HFF-Myc (cell line): ENCODE measurements at regions not wholly inside any gene's neighbourhood (a gene's known extent, or its start where the extent isn't known, plus 50 kb on each side); places are given as distances from the start of the nearest gene placed in this dataset.

ENCODE experiments used
- DNase-seq: peaks from one replicate; pipeline ENCODE4 v3.0.0-alpha.2; 2011; ENCODE audit warnings: low read depth; ENCODE audit errors: extremely low read depth
- H3K4me3 ChIP-seq: replicated peaks from 2 replicates; pipeline ENCODE4 v1.5.1; 2011; ENCODE audit warnings: low read depth, mild to moderate bottlenecking, control low read depth, low read length
- TF ChIP-seq, protein P1 (sequence below): IDR thresholded peaks from 2 replicates; pipeline ENCODE4 v1.5.1; 2012; ENCODE audit warnings: mild to moderate bottlenecking, low read depth, low read length, control low read depth; ENCODE audit errors: missing control alignments

- no peak overlapping the region for H3K4me3 ChIP-seq
- DNase-seq: no peak
- TF ChIP-seq, protein P1, sequence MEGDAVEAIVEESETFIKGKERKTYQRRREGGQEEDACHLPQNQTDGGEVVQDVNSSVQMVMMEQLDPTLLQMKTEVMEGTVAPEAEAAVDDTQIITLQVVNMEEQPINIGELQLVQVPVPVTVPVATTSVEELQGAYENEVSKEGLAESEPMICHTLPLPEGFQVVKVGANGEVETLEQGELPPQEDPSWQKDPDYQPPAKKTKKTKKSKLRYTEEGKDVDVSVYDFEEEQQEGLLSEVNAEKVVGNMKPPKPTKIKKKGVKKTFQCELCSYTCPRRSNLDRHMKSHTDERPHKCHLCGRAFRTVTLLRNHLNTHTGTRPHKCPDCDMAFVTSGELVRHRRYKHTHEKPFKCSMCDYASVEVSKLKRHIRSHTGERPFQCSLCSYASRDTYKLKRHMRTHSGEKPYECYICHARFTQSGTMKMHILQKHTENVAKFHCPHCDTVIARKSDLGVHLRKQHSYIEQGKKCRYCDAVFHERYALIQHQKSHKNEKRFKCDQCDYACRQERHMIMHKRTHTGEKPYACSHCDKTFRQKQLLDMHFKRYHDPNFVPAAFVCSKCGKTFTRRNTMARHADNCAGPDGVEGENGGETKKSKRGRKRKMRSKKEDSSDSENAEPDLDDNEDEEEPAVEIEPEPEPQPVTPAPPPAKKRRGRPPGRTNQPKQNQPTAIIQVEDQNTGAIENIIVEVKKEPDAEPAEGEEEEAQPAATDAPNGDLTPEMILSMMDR: no peak
Observed at GRCh38 chr1:172738389-172738788, 79.5 kb downstream of the FASLG start.

DNA sequence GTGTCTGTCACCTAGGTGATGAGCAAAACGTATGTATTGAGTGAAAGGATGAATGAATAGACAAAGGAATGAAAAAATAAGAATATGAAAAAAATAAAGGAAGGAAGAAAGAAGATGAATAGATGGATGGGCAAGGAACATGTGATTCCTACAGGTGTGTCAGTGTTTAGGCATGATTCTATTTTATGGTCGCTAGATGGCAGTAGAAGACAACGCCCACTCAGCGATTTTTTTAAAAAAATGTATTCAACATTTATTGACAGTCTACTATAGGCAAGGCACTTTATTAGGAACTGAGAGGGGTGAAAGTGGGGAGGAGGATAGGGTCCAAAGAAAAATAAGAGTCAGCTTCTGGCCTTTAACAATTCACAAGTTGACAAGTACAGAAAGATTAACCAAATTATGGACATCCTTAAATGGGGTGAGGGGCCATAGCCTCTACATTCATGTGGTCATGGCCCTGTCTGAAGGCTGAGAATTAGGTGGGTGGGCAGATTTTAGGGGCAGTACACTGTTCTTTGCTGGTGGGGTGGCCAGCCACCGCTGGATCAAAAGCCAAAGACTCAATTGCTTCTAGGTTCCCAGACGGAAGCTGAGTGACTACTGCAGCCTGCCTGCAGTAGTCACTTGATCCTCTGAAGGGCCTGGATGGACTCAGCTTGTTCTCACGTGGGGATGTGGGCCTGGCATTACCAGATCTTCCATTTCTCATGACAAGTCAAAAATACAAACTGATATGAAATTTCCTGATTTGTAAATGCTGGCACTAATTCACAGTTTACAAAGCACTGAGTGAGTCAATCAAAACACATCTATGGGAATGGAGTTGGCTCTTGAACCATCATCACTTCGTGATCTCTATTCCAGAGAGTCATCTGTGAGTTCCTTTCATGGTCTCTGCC lies 83.9 kb downstream of the FASLG start:
- no peak for DNase-seq
- TF ChIP-seq, protein P1: peak; percentile 67
- no peak overlapping the region for H3K4me3 ChIP-seq

GRCh38 chr1:172745014-172745413 lies 86.1 kb downstream of the FASLG start:
- no peak overlapping the region for H3K4me3 ChIP-seq
- TF ChIP-seq, protein P1: peak; percentile 59
- DNase-seq: peak; percentile 72

- no peak overlapping the region for H3K4me3 ChIP-seq
- peak; percentile 93 for DNase-seq
- TF ChIP-seq, protein P1: no peak
Observed at GRCh38 chr1:172746091-172746949, 87.4 kb downstream of the FASLG start.

GRCh38 chr1:172748201-172748600 lies 89.3 kb downstream of the FASLG start:
- TF ChIP-seq, protein P1: no peak
- H3K4me3 ChIP-seq: no peak overlapping the region
- DNase-seq: no peak

- TF ChIP-seq, protein P1: no peak
- H3K4me3 ChIP-seq: no peak overlapping the region
- no peak for DNase-seq
Observed at GRCh38 chr1:172751683-172752082, 92.8 kb downstream of the FASLG start.
